ENCODE measurements at regions not wholly inside any gene's neighbourhood (a gene's known extent, or its start where the extent isn't known, plus 50 kb on each side); places are given as distances from the start of the nearest gene placed in this dataset.
"Not testable (repeated sequence)": the region's sequence is repeated elsewhere in the genome, so short reads cannot be mapped to it uniquely, and the experiment has no call there.

DNA sequence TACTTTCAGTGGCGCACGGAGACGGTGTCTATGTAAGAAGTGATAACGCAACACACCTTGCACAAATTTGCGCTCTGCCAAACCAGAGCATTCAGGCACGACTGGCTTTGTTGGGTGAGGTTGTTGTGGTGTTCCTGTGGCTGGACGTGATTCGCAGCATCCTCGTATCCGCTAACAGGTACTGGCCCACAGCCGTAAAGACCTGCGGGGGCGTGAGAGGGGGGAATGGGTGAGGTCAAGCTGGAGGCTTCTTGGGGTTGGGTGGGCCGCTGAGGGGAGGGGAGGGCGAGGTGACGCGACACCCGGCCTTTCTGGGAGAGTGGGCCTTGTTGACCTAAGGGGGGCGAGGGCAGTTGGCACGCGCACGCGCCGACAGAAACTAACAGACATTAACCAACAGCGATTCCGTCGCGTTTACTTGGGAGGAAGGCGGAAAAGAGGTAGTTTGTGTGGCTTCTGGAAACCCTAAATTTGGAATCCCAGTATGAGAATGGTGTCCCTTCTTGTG, 510.9 kb downstream of the KCNJ18 start:
- no peaks in the 10 kb centered on the region for H3K27me3 ChIP-seq (replicated peaks; ENCODE audit: insufficient read depth, low read depth, low read length, poor library complexity)
- DNase-seq (ENCODE audit: low spot score), result no peak
- no peak overlapping the region for H3K27ac ChIP-seq (ENCODE audit: low read depth, low read length, poor library complexity, severe bottlenecking)
- H3K9me3 ChIP-seq (ENCODE audit: low read depth, low read length, poor library complexity, severe bottlenecking), result peaks cover 11% of the 10 kb centered on the region
- ChIA-PET CTCF (no interaction called here), POLR2A (ENCODE audit: low non-redundant PET) (no interaction called here)
- H3K4me1 ChIP-seq (ENCODE audit: insufficient read depth, low read length, poor library complexity, severe bottlenecking), result no peaks in the 10 kb centered on the region
- no TSS peak for BruUV-seq (replicated peaks)
- intact Hi-C loops (cut with micrococcal nuclease; ENCODE audit: unreplicated experiment), result no loop called here
- no peak overlapping the region for H3K4me3 ChIP-seq (ENCODE audit: low read depth, low read length, poor library complexity, severe bottlenecking)
- no peak for TF ChIP-seq CTCF (conservative IDR thresholded peaks at IDR 0.05; ENCODE audit: low read depth, low read length)
- no peak for TF ChIP-seq EZH2 (IDR thresholded peaks at IDR 0.05; ENCODE audit: borderline replicate concordance, low read depth, low read length, poor library complexity, severe bottlenecking)
- H3K36me3 ChIP-seq (ENCODE audit: insufficient read depth, low read length, poor library complexity, severe bottlenecking), result no peaks in the 10 kb centered on the region

DNA sequence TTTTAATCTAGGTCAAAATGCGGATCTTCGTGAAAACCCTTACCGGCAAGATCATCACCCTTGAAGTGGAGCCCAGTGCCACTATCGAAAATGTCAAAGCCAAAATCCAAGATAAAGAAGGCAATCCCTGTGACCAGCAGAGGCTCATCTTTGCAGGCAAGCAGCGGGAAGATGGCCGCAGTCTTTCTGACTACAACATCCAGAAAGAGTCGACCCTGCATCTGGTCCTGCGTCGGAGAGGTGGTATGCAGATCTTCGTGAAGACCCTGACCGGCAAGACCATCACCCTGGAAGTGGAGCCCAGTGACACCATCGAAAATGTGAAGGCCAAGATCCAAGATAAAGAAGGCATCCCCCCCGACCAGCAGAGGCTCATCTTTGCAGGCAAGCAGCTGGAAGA, 511.8 kb downstream of the KCNJ18 start:
- H3K36me3 ChIP-seq (ENCODE audit: insufficient read depth, low read length, poor library complexity, severe bottlenecking); H3K27ac ChIP-seq (ENCODE audit: low read depth, low read length, poor library complexity, severe bottlenecking); POLR2A ChIA-PET (ENCODE audit: low non-redundant PET); H3K4me3 ChIP-seq (ENCODE audit: low read depth, low read length, poor library complexity, severe bottlenecking); BruUV-seq (replicated peaks); H3K4me1 ChIP-seq (ENCODE audit: insufficient read depth, low read length, poor library complexity, severe bottlenecking); H3K27me3 ChIP-seq (replicated peaks; ENCODE audit: insufficient read depth, low read depth, low read length, poor library complexity); DNase-seq (ENCODE audit: low spot score); intact Hi-C loops (cut with micrococcal nuclease; ENCODE audit: unreplicated experiment); CTCF ChIA-PET: not testable (repeated sequence)
- H3K9me3 ChIP-seq (ENCODE audit: low read depth, low read length, poor library complexity, severe bottlenecking), result peaks cover 13% of the 10 kb centered on the region

DNA sequence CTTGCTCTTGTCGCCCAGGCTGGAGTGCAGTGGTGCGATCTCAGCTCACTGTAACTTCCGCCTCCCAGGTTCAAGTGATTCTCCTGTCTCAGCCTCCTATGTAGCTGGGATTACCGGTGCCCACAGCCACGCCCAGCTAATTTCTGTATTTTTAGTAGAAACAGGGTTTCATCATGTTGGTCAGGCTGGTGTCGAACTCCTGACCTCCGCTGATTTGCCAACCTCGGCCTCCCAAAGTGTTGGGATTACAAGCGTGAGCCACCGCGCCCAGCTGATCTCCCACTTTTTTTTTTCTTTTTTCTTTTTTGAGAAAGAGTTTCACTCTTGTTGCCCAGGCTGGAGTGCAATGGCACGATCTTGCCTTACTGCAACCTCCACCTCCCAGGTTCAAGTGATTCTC, 517.9 kb downstream of the KCNJ18 start:
- H3K4me3 ChIP-seq (ENCODE audit: low read depth, low read length, poor library complexity, severe bottlenecking); CTCF ChIA-PET; H3K36me3 ChIP-seq (ENCODE audit: insufficient read depth, low read length, poor library complexity, severe bottlenecking); H3K27ac ChIP-seq (ENCODE audit: low read depth, low read length, poor library complexity, severe bottlenecking); DNase-seq (ENCODE audit: low spot score); BruUV-seq (replicated peaks); H3K4me1 ChIP-seq (ENCODE audit: insufficient read depth, low read length, poor library complexity, severe bottlenecking); intact Hi-C loops (cut with micrococcal nuclease; ENCODE audit: unreplicated experiment); H3K27me3 ChIP-seq (replicated peaks; ENCODE audit: insufficient read depth, low read depth, low read length, poor library complexity): not testable (repeated sequence)
- H3K9me3 ChIP-seq (ENCODE audit: low read depth, low read length, poor library complexity, severe bottlenecking), result peaks cover 25% of the 10 kb centered on the region
- POLR2A ChIA-PET (ENCODE audit: low non-redundant PET), result interaction anchor here (0.6 kb wide), 1 partner anchor 10 kb away, joined by 6 read pairs; no protein-coding TSS in a partner anchor

DNA sequence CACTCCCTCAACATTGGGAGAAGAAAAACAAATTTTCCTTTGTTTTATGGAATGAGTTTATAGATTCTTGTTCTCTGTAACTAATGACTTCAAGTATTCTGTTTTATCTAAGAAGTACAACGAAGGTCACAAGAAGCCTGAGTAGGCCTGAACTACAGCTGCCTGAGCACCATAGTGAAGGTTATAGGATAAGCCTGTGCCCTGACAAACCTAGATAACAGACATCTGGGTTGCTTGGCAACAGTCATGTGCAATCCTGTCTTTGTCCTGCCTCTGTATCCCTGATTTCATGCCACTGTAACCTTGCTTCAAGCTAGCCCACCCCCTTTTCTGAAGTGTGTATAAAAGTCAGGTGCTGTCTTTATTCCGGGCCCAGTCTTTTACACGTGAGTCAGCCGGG, 520.8 kb downstream of the KCNJ18 start:
- BruUV-seq (replicated peaks); CTCF ChIA-PET: not testable (repeated sequence)

DNA sequence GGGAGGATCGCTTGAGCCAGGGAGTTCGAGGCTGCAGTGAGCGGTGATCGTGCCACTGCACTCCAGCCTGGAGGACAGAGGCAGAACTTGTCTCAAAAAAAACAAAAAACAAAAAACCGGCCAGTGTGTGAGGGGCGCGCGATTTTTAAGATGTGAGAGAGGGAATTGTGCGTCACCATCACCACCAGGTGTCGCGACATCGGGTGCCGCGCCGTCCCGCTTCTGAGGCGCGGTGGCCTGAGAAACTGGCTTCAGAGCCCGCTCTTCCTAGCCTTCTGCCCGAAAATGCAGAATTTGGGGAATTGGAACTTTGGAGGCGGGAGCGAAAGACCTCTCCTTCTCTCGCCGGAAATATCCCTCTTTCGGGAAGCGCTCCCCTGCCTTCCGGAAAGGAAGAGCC, 524.8 kb downstream of the KCNJ18 start:
- CTCF ChIA-PET, result no interaction called here
- Histone ChIP-seq H3K36me3 (ENCODE audit: insufficient read depth, low read length, poor library complexity, severe bottlenecking) (no peaks in the 10 kb centered on the region), H3K4me1 (ENCODE audit: insufficient read depth, low read length, poor library complexity, severe bottlenecking) (no peaks in the 10 kb centered on the region), H3K27ac (ENCODE audit: low read depth, low read length, poor library complexity, severe bottlenecking) (no peak overlapping the region), H3K9me3 (ENCODE audit: low read depth, low read length, poor library complexity, severe bottlenecking) (peaks cover 19% of the 10 kb centered on the region), H3K4me3 (ENCODE audit: low read depth, low read length, poor library complexity, severe bottlenecking) (no peak overlapping the region), H3K27me3 (replicated peaks; ENCODE audit: insufficient read depth, low read depth, low read length, poor library complexity) (no peaks in the 10 kb centered on the region)
- DNase-seq (ENCODE audit: low spot score), result no peak
- no peak for TF ChIP-seq CTCF (conservative IDR thresholded peaks at IDR 0.05; ENCODE audit: low read depth, low read length)
- intact Hi-C loops (cut with micrococcal nuclease; ENCODE audit: unreplicated experiment), result no loop called here
- POLR2A ChIA-PET (ENCODE audit: low non-redundant PET), result no interaction called here
- BruUV-seq (replicated peaks), result no TSS peak

More for the DNA sequence above, 520.8 kb downstream of the KCNJ18 start:
- H3K27ac ChIP-seq (ENCODE audit: low read depth, low read length, poor library complexity, severe bottlenecking); H3K4me1 ChIP-seq (ENCODE audit: insufficient read depth, low read length, poor library complexity, severe bottlenecking); DNase-seq (ENCODE audit: low spot score); H3K36me3 ChIP-seq (ENCODE audit: insufficient read depth, low read length, poor library complexity, severe bottlenecking); POLR2A ChIA-PET (ENCODE audit: low non-redundant PET); intact Hi-C loops (cut with micrococcal nuclease; ENCODE audit: unreplicated experiment); H3K4me3 ChIP-seq (ENCODE audit: low read depth, low read length, poor library complexity, severe bottlenecking); H3K27me3 ChIP-seq (replicated peaks; ENCODE audit: insufficient read depth, low read depth, low read length, poor library complexity): not testable (repeated sequence)
- H3K9me3 ChIP-seq (ENCODE audit: low read depth, low read length, poor library complexity, severe bottlenecking), result peaks cover 27% of the 10 kb centered on the region

Data from A673 (cell line).